ENCODE measurements at regions not wholly inside any gene's neighbourhood (a gene's known extent, or its start where the extent isn't known, plus 50 kb on each side); places are given as distances from the start of the nearest gene placed in this dataset.

DNA sequence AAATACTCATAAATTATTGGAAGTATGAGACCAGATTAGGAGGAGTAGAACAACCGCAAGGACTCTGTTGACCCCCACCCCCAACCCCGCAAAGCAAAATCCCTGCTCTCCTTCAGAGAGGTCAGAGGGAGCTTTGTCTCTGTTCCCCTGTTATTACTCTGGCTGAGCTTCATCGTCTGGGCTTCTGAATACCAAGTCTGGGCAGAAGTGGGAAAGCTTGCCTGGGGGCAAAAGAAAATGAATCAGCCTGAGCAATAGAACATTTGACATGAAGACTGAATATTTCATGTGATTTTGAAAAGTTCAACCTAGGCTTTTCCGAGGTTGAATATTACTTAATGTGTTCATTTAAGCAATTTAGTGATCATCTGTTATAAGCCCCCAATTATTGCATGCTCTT lies 114.6 kb upstream of the ARHGAP28 start:
- TF ChIP-seq, protein P1, sequence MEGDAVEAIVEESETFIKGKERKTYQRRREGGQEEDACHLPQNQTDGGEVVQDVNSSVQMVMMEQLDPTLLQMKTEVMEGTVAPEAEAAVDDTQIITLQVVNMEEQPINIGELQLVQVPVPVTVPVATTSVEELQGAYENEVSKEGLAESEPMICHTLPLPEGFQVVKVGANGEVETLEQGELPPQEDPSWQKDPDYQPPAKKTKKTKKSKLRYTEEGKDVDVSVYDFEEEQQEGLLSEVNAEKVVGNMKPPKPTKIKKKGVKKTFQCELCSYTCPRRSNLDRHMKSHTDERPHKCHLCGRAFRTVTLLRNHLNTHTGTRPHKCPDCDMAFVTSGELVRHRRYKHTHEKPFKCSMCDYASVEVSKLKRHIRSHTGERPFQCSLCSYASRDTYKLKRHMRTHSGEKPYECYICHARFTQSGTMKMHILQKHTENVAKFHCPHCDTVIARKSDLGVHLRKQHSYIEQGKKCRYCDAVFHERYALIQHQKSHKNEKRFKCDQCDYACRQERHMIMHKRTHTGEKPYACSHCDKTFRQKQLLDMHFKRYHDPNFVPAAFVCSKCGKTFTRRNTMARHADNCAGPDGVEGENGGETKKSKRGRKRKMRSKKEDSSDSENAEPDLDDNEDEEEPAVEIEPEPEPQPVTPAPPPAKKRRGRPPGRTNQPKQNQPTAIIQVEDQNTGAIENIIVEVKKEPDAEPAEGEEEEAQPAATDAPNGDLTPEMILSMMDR (IDR thresholded peaks at IDR 0.05) = no peak
- TF ChIP-seq EZH2 (IDR thresholded peaks at IDR 0.05; ENCODE audit: borderline replicate concordance, insufficient read depth, low read depth, low read length, poor library complexity, severe bottlenecking) = no peak
